Heart right ventricle (tissue), 16 donors: ENCODE measurements at regions not wholly inside any gene's neighbourhood (a gene's known extent, or its start where the extent isn't known, plus 50 kb on each side); places are given as distances from the start of the nearest gene placed in this dataset.
A peak's percentile ranks its signal among the peaks of the same experiment; 100 is the strongest.

Experiments used
- ATAC-seq, 8 donors: fragments of 200-7000 bp; cut with Tn5 transposase; one replicate each; pipeline ENCODE4 v1.9.1; 2020; ENCODE audit warnings: mild to moderate bottlenecking in 8 of 8, moderate library complexity in 8 of 8, moderate number of reproducible peaks in 1 of 8
- DNase-seq, 2 donors: peaks; one replicate each; pipeline ENCODE4 v3.0.0-alpha.2; 2020
- H3K27ac ChIP-seq, 10 donors: fragments of 200-600 bp; sonication (generic) in 2 of 10; one replicate each; pipeline versions ENCODE4 v1.5.0 to v1.8.0; 2020 to 2022; ENCODE audit warnings: mild to moderate bottlenecking in 3 of 10
- H3K27me3 ChIP-seq, 7 donors: fragments of 200-600 bp; one replicate each; pipeline ENCODE4 v1.8.0; 2021 to 2022; ENCODE audit warnings: mild to moderate bottlenecking in 2 of 7
- H3K36me3 ChIP-seq, 9 donors: fragments of 200-600 bp; sonication (generic) in 1 of 9; one replicate each; pipeline versions ENCODE4 v1.5.0 to v1.8.0; 2020 to 2022; ENCODE audit warnings: mild to moderate bottlenecking in 2 of 9
- H3K4me1 ChIP-seq, 9 donors: fragments of 200-600 bp; sonication (generic) in 1 of 9; one replicate each; pipeline versions ENCODE4 v1.5.0 to v1.8.0; 2020 to 2022; ENCODE audit warnings: mild to moderate bottlenecking in 4 of 9
- H3K4me3 ChIP-seq, 10 donors: fragments of 200-600 bp; sonication (generic) in 2 of 10; one replicate each; pipeline versions ENCODE4 v1.5.0 to v1.8.0; 2020 to 2022; ENCODE audit warnings: mild to moderate bottlenecking in 7 of 10, moderate library complexity in 2 of 10
- H3K9me3 ChIP-seq, 11 donors: fragments of 200-600 bp in 10 of 11; sonication (generic) in 2 of 11; one replicate each; pipeline versions ENCODE4 v1.5.0 to v1.8.0; 2013 to 2022; ENCODE audit warnings: mild to moderate bottlenecking in 2 of 11, control low read depth in 1 of 11, moderate library complexity in 1 of 11
- WGBS, 2 donors: extraction: QIAGEN DNeasy Blood & Tissue Kit; methylation state at CpG; one replicate each; pipeline ENCODE4 v1.1.7; 2013; ENCODE audit warnings: inconsistent platforms in 1 of 2; 5-methylcytosine and 5-hydroxymethylcytosine counted together
- intact Hi-C, 10 donors: fragments of 100-400 bp; cut with DNase I; formaldehyde crosslinking; loops; one replicate each; pipeline versions ENCODE4 v1.11.1 to v1.14.2; 2022
- TF ChIP-seq, protein P1 (sequence below), 9 donors: fragments of 200-600 bp; sonication (generic) in 2 of 9; IDR thresholded peaks; one replicate each; pipeline versions ENCODE4 v1.5.0 to v1.8.0; 2021 to 2022; ENCODE audit warnings: antibody characterized with exemption in 9 of 9, mild to moderate bottlenecking in 5 of 9, moderate library complexity in 1 of 9
- donor health status: Arrhythmogenic right ventricular cardiomyopathy.
- donor health status: ischemic (EF 13 %, LVEDD 7.1; RV severe dilation, severe dysfunction).
- donor health status: healthy with polysubstance abuse.
- donor health status: DM: no; HTN: yes; CAD: no.
- donor health status: DM: no; HTN: no; CAD: no.
- donor health status: ischemic (EF 25% LVEDD 6.9; RV normal size, moderate dysfunction).
- donor health status: ischemic (EF 25% LVEDD 5.7; RV mildly dilated, moderate dysfunction).
- donor health status: healthy.
- donor health status: DM: yes; HTN: yes; CAD: no.
- donor health status: Ischemic cardiomyopathy.
- donor health status: ischemic (EF 35%, LVEDD 5.7; RV mildly dilated, moderate dysfunction).
- donor health status: nonischemic (EF 11% LVEDD 7.7; RV severe dilation, severe dysfunction).
- donor health status: DM: yes; HTN: yes; CAD: no.
- donor health status: PGD.
- donor health status: ischemic (EF 29% LVEDD 5.4; RV normal size, mild dysfunction).
- donor health status: nonischemic (EF 23%, LVEDD 6.1; RV moderate dilation, normal function).

GRCh38 chr6:93040375-93040774, 379.0 kb downstream of the EPHA7 start:
- TF ChIP-seq, protein P1, sequence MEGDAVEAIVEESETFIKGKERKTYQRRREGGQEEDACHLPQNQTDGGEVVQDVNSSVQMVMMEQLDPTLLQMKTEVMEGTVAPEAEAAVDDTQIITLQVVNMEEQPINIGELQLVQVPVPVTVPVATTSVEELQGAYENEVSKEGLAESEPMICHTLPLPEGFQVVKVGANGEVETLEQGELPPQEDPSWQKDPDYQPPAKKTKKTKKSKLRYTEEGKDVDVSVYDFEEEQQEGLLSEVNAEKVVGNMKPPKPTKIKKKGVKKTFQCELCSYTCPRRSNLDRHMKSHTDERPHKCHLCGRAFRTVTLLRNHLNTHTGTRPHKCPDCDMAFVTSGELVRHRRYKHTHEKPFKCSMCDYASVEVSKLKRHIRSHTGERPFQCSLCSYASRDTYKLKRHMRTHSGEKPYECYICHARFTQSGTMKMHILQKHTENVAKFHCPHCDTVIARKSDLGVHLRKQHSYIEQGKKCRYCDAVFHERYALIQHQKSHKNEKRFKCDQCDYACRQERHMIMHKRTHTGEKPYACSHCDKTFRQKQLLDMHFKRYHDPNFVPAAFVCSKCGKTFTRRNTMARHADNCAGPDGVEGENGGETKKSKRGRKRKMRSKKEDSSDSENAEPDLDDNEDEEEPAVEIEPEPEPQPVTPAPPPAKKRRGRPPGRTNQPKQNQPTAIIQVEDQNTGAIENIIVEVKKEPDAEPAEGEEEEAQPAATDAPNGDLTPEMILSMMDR (IDR thresholded peaks at IDR 0.05), result no peak
- Histone ChIP-seq H3K4me1 (no peaks in the 10 kb centered on the region), H3K36me3 (no peaks in the 10 kb centered on the region), H3K27ac (no peak overlapping the region), H3K9me3 (peaks cover 0 to 40% (median 11%) of the 10 kb centered on the region in 11 donors), H3K4me3 (no peak overlapping the region), H3K27me3 (no peaks in the 10 kb centered on the region)
- DNase-seq (no peak), ATAC-seq (no peak)
- intact Hi-C loops, result no loop called here
- WGBS, 2 donors, result 77 to 79% methylated on average over 4 of the region's 4 CpGs

- 96% methylated on average over 1 of the region's 1 CpG for WGBS, 2 donors
- no peaks in the 10 kb centered on the region for H3K27me3 ChIP-seq
- peaks cover 0 to 41% (median 11%) of the 10 kb centered on the region in 11 donors for H3K9me3 ChIP-seq
- no peak overlapping the region for H3K4me3 ChIP-seq
- H3K36me3 ChIP-seq, result no peaks in the 10 kb centered on the region
- no peaks in the 10 kb centered on the region for H3K4me1 ChIP-seq
- H3K27ac ChIP-seq, result no peak overlapping the region
- ATAC-seq, result peak in 4 of 8 donors; percentile 24 to 44 (median 38)
- TF ChIP-seq, protein P1 (IDR thresholded peaks at IDR 0.05), result peak in 6 of 9 donors; percentile 26 to 48 (median 36)
- intact Hi-C loops, result loop anchor here in 2 of 10 donors (5.0 kb wide), 2 partner anchors 385 to 390 kb away; no protein-coding TSS in a partner anchor
- DNase-seq, result no peak
These were observed 382.5 kb downstream of the EPHA7 start for GRCh38 chr6:93036835-93037234.

- Histone ChIP-seq H3K36me3 (no peaks in the 10 kb centered on the region), H3K27me3 (no peaks in the 10 kb centered on the region), H3K4me3 (no peak overlapping the region), H3K4me1 (no peaks in the 10 kb centered on the region), H3K27ac (no peak overlapping the region), H3K9me3 (peaks cover 0 to 41% (median 11%) of the 10 kb centered on the region in 11 donors)
- DNase-seq (no peak), ATAC-seq (no peak)
- intact Hi-C loops, result loop anchor here in 2 of 10 donors (5.0 kb wide), 2 partner anchors 387 to 392 kb away; no protein-coding TSS in a partner anchor
- TF ChIP-seq, protein P1 (IDR thresholded peaks at IDR 0.05), result no peak
These were observed 383.6 kb downstream of the EPHA7 start for GRCh38 chr6:93035756-93036155.

DNA sequence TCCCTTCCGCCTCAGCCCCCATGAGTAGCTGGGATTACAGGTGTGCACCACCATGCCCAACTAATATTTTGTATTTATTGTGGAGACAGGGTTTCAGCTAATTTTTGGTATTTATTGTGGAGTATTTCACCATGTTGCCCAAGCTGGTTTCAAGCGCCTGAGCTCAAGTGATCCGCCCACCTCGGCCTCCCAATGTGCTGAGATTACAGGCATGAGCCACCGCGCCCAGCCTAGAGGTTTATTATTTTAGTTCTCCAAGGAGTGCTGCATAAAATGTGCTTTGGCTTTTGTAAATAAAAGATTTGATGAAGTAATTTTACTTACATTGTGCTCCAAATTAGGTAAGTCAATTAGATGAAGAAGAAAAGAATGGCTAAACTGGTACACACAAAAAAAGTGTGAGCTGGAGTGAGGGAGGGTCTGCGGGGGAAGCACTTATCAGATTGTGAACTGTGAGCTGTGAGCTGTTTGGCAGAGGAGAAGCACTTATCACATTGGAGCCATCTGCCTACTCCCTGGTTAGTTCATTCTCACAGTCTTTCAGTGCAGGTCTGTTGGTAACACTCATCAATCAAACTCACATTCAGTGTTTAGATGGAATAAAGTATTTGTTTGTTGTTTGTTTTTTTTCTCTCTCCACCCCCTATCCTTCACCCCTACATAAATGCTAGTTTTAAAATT, 398.0 kb downstream of the EPHA7 start:
- intact Hi-C loops, result no loop called here

More for the DNA sequence above, 398.0 kb downstream of the EPHA7 start:
- Histone ChIP-seq H3K27me3 (no peaks in the 10 kb centered on the region), H3K27ac (no peak overlapping the region), H3K36me3 (no peaks in the 10 kb centered on the region), H3K9me3 (peaks cover 0 to 7% (median 0%) of the 10 kb centered on the region in 11 donors), H3K4me1 (no peaks in the 10 kb centered on the region), H3K4me3 (no peak overlapping the region)
- WGBS, 2 donors, result 71 to 74% methylated on average over 7 of the region's 7 CpGs
- DNase-seq (no peak), ATAC-seq (no peak)
- TF ChIP-seq, protein P1 (IDR thresholded peaks at IDR 0.05), result no peak
